NCI-H460 (cell line): ENCODE measurements at regions not wholly inside any gene's neighbourhood (a gene's known extent, or its start where the extent isn't known, plus 50 kb on each side); places are given as distances from the start of the nearest gene placed in this dataset.

Experiments
- DNase-seq: peaks from one replicate; pipeline ENCODE4 v3.0.0-alpha.2; 2016; ENCODE audit warnings: low read depth; ENCODE audit errors: extremely low read depth

- DNase-seq = no peak
Observed at GRCh38 chr14:45400950-45401640, 148.1 kb upstream of the MIS18BP1 start.

- no peak for DNase-seq
Observed at GRCh38 chr14:45400509-45400908, 147.5 kb upstream of the MIS18BP1 start.

- no peak for DNase-seq
Observed at GRCh38 chr14:45381091-45381490, 128.1 kb upstream of the MIS18BP1 start.

- DNase-seq = no peak
Observed at GRCh38 chr14:45377166-45377565, 124.2 kb upstream of the MIS18BP1 start.

- DNase-seq = no peak
Observed at GRCh38 chr14:45373877-45374276, 120.9 kb upstream of the MIS18BP1 start.

- no peak for DNase-seq
Observed at GRCh38 chr14:45364565-45365156, 111.7 kb upstream of the MIS18BP1 start.

- DNase-seq = no peak
Observed at GRCh38 chr14:45362505-45362904, 109.5 kb upstream of the MIS18BP1 start.

GRCh38 chr14:45361727-45362126 lies 108.7 kb upstream of the MIS18BP1 start:
- DNase-seq = no peak

GRCh38 chr14:45359746-45360145 lies 106.7 kb upstream of the MIS18BP1 start:
- no peak for DNase-seq

- DNase-seq = no peak
Observed at GRCh38 chr14:45332360-45332988, 79.5 kb upstream of the MIS18BP1 start.

- DNase-seq = no peak
Observed at GRCh38 chr14:45308745-45309397, 55.9 kb upstream of the MIS18BP1 start.
